ENCODE measurements at regions not wholly inside any gene's neighbourhood (a gene's known extent, or its start where the extent isn't known, plus 50 kb on each side); places are given as distances from the start of the nearest gene placed in this dataset.

DNA sequence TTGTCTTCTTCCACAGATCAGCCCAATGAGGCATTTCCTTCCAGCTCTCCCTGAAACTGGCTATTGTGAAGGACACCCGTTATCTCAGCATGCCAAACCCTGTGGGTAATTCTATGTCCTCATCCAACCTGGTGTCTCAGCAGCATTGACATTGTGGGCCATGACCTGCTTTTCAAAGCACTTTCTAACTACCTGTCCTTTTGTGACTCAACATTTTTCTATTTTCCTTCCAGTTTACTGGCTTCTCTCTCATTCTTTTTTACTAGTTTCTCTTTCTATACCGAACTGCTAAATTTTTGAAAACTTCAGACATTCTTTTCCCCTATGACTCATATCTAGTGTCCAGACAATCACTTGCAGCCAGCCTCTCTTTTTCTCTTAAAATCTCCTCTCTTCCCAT, 136.4 kb upstream of the HTR2A start:
- TF ChIP-seq, protein P1, sequence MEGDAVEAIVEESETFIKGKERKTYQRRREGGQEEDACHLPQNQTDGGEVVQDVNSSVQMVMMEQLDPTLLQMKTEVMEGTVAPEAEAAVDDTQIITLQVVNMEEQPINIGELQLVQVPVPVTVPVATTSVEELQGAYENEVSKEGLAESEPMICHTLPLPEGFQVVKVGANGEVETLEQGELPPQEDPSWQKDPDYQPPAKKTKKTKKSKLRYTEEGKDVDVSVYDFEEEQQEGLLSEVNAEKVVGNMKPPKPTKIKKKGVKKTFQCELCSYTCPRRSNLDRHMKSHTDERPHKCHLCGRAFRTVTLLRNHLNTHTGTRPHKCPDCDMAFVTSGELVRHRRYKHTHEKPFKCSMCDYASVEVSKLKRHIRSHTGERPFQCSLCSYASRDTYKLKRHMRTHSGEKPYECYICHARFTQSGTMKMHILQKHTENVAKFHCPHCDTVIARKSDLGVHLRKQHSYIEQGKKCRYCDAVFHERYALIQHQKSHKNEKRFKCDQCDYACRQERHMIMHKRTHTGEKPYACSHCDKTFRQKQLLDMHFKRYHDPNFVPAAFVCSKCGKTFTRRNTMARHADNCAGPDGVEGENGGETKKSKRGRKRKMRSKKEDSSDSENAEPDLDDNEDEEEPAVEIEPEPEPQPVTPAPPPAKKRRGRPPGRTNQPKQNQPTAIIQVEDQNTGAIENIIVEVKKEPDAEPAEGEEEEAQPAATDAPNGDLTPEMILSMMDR (conservative IDR thresholded peaks at IDR 0.05): no peak
- no peak overlapping the region for H3K27ac ChIP-seq

DNA sequence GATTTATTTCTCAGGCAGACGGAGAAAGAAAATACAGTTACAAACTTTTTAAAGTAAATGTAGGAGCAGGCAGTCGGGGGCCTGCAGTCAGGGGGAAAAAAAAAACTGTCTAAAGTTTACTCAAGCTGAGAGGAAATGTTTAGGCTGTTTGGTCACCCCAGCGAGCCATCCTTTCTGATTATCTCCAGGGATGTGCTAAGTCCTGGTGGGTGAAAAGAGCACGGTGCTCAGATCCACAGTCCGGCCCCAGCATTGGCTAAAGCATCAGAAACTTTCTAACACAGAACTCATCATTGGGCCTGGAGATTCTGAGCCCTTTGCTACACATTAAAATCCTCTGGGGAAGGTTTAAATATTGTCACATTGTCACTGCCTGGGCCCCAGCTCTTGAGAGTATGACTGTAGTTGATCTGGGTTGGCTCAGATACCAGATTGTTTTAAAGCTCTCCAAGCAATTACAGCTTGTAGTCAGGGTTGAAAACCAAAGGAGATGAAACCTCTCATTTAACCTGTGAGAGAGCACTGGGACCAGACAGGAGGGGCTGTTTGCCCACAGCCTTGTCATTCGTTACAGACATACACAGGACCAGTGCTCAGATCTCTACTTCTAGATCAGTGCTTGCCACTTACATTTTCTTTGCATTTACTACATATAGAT, 131.1 kb upstream of the HTR2A start:
- no peak overlapping the region for H3K27ac ChIP-seq
- TF ChIP-seq, protein P1 (conservative IDR thresholded peaks at IDR 0.05): no peak

DNA sequence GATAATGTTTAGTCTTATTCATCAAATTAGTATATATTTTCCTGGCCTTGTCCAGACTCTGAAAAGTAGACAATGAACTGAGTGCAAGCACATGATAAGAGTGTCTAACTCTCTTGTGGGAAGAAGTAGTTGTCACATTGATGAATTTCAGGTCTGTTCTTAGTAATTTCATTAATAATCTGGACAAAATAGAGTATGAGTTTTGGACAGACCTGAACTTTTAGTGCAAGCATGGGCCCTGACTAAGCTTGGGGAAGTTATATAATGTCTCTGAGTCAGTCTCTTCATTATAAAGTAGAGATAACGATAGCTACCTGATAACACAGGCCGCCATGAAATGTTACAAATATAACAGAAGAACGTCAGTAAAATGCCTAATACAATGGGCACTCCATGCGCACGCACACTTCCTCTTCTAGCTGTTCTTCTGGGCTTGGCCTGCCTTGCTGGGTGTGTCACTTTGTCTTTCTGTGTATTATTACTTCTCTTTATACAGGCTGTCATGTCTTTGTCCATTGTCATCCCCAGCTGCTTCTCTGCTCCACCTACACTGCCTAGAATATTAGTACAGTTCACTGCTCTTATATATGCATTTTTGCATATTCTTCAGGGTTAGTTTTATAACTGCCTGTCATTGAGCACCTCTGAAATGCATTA, 129.1 kb upstream of the HTR2A start:
- H3K27ac ChIP-seq: no peak overlapping the region
- TF ChIP-seq, protein P1 (conservative IDR thresholded peaks at IDR 0.05): no peak

DNA sequence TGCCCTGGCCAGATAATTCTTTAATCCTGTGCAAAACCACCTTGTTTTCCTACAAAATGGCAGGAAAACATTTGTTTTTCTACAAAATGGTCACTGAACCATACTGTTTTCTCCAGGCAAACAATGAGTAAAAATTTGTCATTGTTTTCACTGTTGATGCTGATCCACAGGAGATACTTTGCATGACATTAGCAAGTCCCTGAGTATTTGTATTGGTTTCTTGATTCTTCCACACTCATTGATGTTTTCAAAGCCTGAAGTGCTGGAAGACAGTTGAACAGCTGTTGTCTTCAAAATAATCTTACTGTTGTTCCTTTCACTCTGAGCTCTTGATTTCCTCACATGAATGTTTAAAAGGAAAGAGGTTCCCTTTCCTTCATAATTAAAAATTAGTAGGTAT, 123.1 kb upstream of the HTR2A start:
- H3K27ac ChIP-seq: no peak overlapping the region

DNA sequence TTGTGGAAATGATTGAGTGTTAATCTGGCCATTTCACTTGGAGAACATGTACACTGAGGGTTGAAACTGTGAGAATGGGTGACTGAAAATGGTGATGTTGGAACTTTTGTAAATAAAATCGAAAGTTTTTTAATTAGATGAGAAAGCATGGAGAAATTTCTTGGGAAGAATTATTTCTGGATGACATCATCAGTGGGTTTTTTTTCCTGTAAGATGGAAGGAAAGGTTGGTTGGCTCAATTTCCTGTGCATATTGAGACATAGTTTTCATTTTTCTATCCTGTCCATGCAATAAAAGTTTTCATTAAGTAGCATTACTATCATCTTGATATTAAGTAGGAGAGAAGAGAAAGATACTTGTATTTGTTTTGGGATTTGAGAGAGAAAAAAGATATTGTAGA, 120.6 kb upstream of the HTR2A start:
- TF ChIP-seq, protein P1 (conservative IDR thresholded peaks at IDR 0.05): no peak
- H3K27ac ChIP-seq: no peak overlapping the region

More for the DNA sequence above, 123.1 kb upstream of the HTR2A start:
- TF ChIP-seq, protein P1 (conservative IDR thresholded peaks at IDR 0.05): no peak

DNA sequence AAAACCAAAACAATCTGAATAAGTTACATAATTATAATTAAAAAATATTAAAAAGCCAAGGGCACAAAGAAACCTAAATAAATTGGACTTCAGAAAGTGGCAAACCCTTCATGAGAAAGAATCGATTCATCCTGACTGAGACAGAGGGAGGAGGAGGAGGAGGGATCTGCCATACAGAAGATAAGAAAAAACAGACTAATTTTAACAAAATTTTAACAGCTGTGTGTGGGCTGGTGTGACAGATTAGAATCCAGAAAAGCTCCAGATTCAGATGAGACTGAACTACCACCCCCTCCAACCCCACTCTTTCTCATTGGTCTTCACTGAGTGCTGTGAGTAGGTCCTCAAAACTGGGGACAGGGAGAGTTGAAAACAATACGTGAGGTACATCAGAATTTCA, 111.5 kb upstream of the HTR2A start:
- H3K27ac ChIP-seq: no peak overlapping the region
- TF ChIP-seq, protein P1 (conservative IDR thresholded peaks at IDR 0.05): no peak

DNA sequence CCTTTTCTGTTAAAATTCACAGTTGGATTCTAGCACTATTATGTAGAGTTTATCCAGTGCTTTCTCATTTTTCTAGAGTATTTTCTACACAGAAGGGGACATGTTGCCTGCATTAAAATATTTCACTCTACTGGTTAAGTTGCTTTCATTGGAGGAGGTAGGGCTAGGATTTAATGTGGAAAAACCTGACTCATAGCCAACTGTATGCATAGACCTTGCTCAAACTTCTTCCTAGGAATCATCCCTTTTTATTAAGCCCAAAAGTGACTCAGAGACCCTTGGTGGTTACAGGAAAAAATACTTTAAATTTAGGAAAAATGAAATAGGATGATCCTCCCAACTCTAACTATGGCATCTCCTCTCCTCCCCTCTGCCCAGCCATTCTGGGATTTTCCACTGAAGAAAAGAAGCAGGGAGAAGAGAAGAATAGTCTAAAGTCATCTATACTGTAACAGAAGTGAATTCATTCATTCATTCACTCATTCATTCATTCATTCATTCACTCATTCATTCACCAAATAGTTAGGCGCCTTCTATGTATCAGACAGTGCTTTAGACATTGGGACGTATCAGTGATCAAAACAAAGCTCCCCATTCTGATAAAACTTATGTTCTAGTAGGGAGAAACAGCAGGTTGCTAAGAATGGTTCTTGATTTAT, 109.0 kb upstream of the HTR2A start:
- no peak overlapping the region for H3K27ac ChIP-seq
- TF ChIP-seq, protein P1 (conservative IDR thresholded peaks at IDR 0.05): no peak
